HepG2 (cell line): ENCODE measurements at regions not wholly inside any gene's neighbourhood (a gene's known extent, or its start where the extent isn't known, plus 50 kb on each side); places are given as distances from the start of the nearest gene placed in this dataset.
A peak's percentile ranks its signal among the peaks of the same experiment; 100 is the strongest.

Experiments
- ARID4A ChIP-seq: sonication (generic); formaldehyde crosslinking; IDR thresholded peaks from 2 replicates; pipeline ENCODE4 v1.5.0; 2020; ENCODE audit warnings: mild to moderate bottlenecking, missing genetic modification reagents, borderline replicate concordance
- CEBPB ChIP-seq: IDR thresholded peaks from 2 replicates; pipeline ENCODE4 v1.6.1; 2011; ENCODE audit warnings: low read depth, low read length, improper control_type of control experiment, borderline replicate concordance
- CREB1 ChIP-seq, 2 experiments: fragments of 450-650 bp in 1 of 2; IDR thresholded peaks; 2 replicates each; pipeline ENCODE4 v1.6.1; 2016 to 2017; ENCODE audit warnings: control low read depth in 1 of 2, mild to moderate bottlenecking in 1 of 2, missing compliant biosample characterization in 1 of 2, missing genetic modification characterization in 1 of 2
- ETV5 ChIP-seq: IDR thresholded peaks from 2 replicates; pipeline ENCODE4 v1.6.1; 2018; ENCODE audit warnings: missing biosample characterization, missing genetic modification reagents, inconsistent platforms, borderline replicate concordance
- GMEB1 ChIP-seq: sonication (generic); formaldehyde crosslinking; IDR thresholded peaks from 2 replicates; pipeline ENCODE4 v1.5.1; 2020; ENCODE audit warnings: missing genetic modification reagents, mild to moderate bottlenecking, borderline replicate concordance
- HCFC1 ChIP-seq: fragments of 150-350 bp; IDR thresholded peaks from 2 replicates; pipeline ENCODE4 v1.6.1; 2014; ENCODE audit warnings: low read depth, low read length
- KAT8 ChIP-seq: IDR thresholded peaks from 2 replicates; pipeline ENCODE4 v1.6.1; 2016; ENCODE audit warnings: missing genetic modification reagents, missing compliant biosample characterization
- KLF11 ChIP-seq: IDR thresholded peaks from 2 replicates; pipeline ENCODE4 v1.6.1; 2016; ENCODE audit warnings: missing compliant biosample characterization
- KLF16 ChIP-seq, 2 experiments: sonication (generic) in 1 of 2; formaldehyde crosslinking in 1 of 2; IDR thresholded peaks; 2 replicates each; pipeline versions ENCODE4 v1.6.1 to v1.8.0; 2016 to 2023; ENCODE audit warnings: missing genetic modification reagents in 2 of 2, missing compliant biosample characterization in 1 of 2
- MED1 ChIP-seq: sonication (generic); formaldehyde crosslinking; IDR thresholded peaks from 2 replicates; pipeline ENCODE4 v1.4.0; 2020; ENCODE audit warnings: missing genetic modification reagents
- NCOA2 ChIP-seq: sonication (generic); formaldehyde crosslinking; IDR thresholded peaks from 2 replicates; pipeline ENCODE4 v1.8.0; 2022; ENCODE audit warnings: inconsistent platforms
- NR2F2 ChIP-seq: IDR thresholded peaks from 2 replicates; pipeline ENCODE4 v1.6.1; 2012; ENCODE audit warnings: low read depth, inconsistent platforms, borderline replicate concordance
- PRMT3 ChIP-seq: sonication (generic); formaldehyde crosslinking; IDR thresholded peaks from 2 replicates; pipeline ENCODE4 v1.8.1; 2022; ENCODE audit warnings: low read depth, mild to moderate bottlenecking, moderate library complexity, missing genetic modification reagents, borderline replicate concordance
- REPIN1 ChIP-seq: sonication (generic); formaldehyde crosslinking; IDR thresholded peaks from 2 replicates; pipeline ENCODE4 v1.8.0; 2022; ENCODE audit warnings: missing genetic modification reagents, low read depth, mild to moderate bottlenecking, borderline replicate concordance
- RXRA ChIP-seq: sonication (generic); formaldehyde crosslinking; IDR thresholded peaks from 2 replicates; pipeline ENCODE4 v1.5.1; 2020; ENCODE audit warnings: missing genetic modification reagents
- TBX2 ChIP-seq: sonication (generic); formaldehyde crosslinking; IDR thresholded peaks from 2 replicates; pipeline ENCODE4 v1.5.0; 2020; ENCODE audit warnings: missing genetic modification reagents, mild to moderate bottlenecking, borderline replicate concordance
- XRCC5 ChIP-seq: fragments of 200-400 bp; formaldehyde crosslinking; optimal IDR thresholded peaks from 2 replicates; pipeline ENCODE3; 2017; ENCODE audit warnings: mild to moderate bottlenecking, low read length
- YY1 ChIP-seq: IDR thresholded peaks from 2 replicates; pipeline ENCODE4 v1.6.1; 2011; ENCODE audit warnings: low read length, low read depth, moderate library complexity, mild to moderate bottlenecking; ENCODE audit not compliant: insufficient read depth, insufficient replicate concordance
- ZBTB20 ChIP-seq: sonication (generic); formaldehyde crosslinking; IDR thresholded peaks from 2 replicates; pipeline ENCODE4 v1.8.1; 2023; ENCODE audit warnings: missing genetic modification reagents, low read depth, mild to moderate bottlenecking, borderline replicate concordance
- ZFP62 ChIP-seq: sonication (generic); formaldehyde crosslinking; IDR thresholded peaks from 2 replicates; pipeline ENCODE4 v1.4.0; 2020; ENCODE audit warnings: missing genetic modification reagents
- ZFY ChIP-seq: sonication (generic); formaldehyde crosslinking; IDR thresholded peaks from 2 replicates; pipeline ENCODE4 v1.4.0; 2020; ENCODE audit warnings: missing genetic modification reagents
- ZGPAT ChIP-seq: IDR thresholded peaks from 2 replicates; pipeline ENCODE4 v1.6.1; 2016; ENCODE audit warnings: mild to moderate bottlenecking
- ZNF263 ChIP-seq: sonication (generic); formaldehyde crosslinking; IDR thresholded peaks from 2 replicates; pipeline ENCODE4 v1.4.0; 2020; ENCODE audit warnings: missing genetic modification reagents
- ZNF724P ChIP-seq: sonication (generic); formaldehyde crosslinking; IDR thresholded peaks from 2 replicates; pipeline ENCODE4 v1.8.0; 2022; ENCODE audit warnings: missing genetic modification reagents, borderline replicate concordance

GRCh38 chr17:72571813-72572396 lies 451.1 kb downstream of the SOX9 start (continued):
- TF ChIP-seq ARID4A (CRISPR knock-in tag) = no peak; the same call in 1 of the 2 replicates
- peak; percentile 26; the same call in 1 of the 2 replicates for TF ChIP-seq ZFY (CRISPR knock-in tag)
- TF ChIP-seq ZNF724P = no peak
- TF ChIP-seq KAT8 (CRISPR knock-in tag) = peak; percentile 67; the same call in 1 of the 2 replicates
- no peak for TF ChIP-seq YY1
- TF ChIP-seq CEBPB = no peak
- peak; percentile 41; the same call in 1 of the 2 replicates for TF ChIP-seq MED1
- TF ChIP-seq CREB1 (IDR thresholded peaks at IDR 0.05) = no peak
- peak; percentile 76 for TF ChIP-seq CREB1 (CRISPR knock-in tag; IDR thresholded peaks at IDR 0.05)
- TF ChIP-seq HCFC1 = no peak
- peak; percentile 94 for TF ChIP-seq ZNF263 (CRISPR knock-in tag)
- TF ChIP-seq XRCC5 = peak; percentile 87
- no peak for TF ChIP-seq ZFP62
- TF ChIP-seq NCOA2 = peak; percentile 89
- TF ChIP-seq REPIN1 (CRISPR knock-in tag) = peak; percentile 76; the same call in 1 of the 2 replicates
- peak; percentile 87; the same call in 1 of the 2 replicates for TF ChIP-seq RXRA (CRISPR knock-in tag)
- no peak for TF ChIP-seq ZBTB20 (CRISPR knock-in tag)
- peak; percentile 84; the same call in 1 of the 2 replicates for TF ChIP-seq TBX2 (CRISPR knock-in tag)
- TF ChIP-seq KLF16 (CRISPR knock-in tag; IDR thresholded peaks at IDR 0.05) = peak in 1 of 2 experiments; percentile 53; a peak in 2 of 4 replicates
- peak; percentile 75; the same call in 1 of the 2 replicates for TF ChIP-seq ZGPAT (CRISPR knock-in tag)
- peak; percentile 25; the same call in 1 of the 2 replicates for TF ChIP-seq GMEB1 (CRISPR knock-in tag)
- TF ChIP-seq NR2F2 = peak; percentile 67; the same call in 1 of the 2 replicates
- peak; percentile 7; the same call in 1 of the 2 replicates for TF ChIP-seq ETV5 (CRISPR knock-in tag)
- TF ChIP-seq KLF11 (CRISPR knock-in tag) = peak; percentile 54; the same call in 1 of the 2 replicates
- TF ChIP-seq PRMT3 (CRISPR knock-in tag) = peak; percentile 63; the same call in 1 of the 2 replicates
